ENCODE measurements at regions not wholly inside any gene's neighbourhood (a gene's known extent, or its start where the extent isn't known, plus 50 kb on each side); places are given as distances from the start of the nearest gene placed in this dataset.

DNA sequence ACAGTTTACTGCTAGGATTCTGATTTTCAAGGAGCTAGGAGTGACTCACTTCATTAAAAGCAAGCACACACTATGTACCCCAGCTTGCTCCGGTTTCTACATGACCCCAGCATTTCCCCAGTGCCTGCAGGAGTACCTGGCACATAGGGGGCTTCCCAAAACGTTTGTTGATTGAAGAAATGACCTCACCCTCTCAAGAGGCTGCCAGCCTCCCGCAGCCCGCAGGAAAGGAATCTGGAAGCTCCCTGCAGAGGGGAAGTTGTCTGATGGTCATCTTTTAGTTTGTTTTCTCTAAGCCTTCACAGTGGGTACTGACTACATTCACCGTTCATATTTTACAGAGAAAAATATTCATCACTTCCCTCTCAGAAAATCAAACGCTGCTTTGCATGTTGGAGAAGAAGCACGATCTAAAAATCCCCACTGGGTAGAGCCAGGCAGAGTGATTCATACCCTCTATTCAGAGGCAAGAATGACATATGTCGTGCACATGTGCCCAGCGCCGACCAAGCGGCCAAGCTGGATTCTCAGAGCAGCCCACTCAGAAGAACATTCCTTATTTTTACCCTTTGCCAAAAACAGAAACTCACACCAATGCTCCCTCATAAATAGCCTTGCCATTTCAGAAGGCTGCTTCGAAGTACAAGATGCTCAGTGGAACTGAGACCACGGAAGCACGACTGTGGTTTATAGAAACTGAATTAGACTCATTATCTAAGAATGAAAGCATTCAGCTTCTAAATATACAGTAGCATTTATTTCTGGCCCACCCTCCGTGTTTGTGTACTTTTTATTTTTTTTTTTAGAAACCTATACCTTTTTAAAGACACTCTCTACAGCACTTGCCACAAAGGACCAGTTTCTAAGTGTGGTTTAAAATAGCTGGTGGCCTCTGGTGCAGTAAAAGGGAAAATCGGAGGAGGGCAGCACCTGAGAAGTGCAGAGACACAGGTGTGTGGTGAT, 143.2 kb downstream of the MIS18A start:
- CTCF ChIA-PET, result no interaction called here
- BruUV-seq (replicated peaks), result no TSS peak
- Mint-ChIP-seq H3K27ac (ENCODE audit: unreplicated experiment) (no peak overlapping the region), H3K4me3 (ENCODE audit: low read depth, unreplicated experiment) (no peak overlapping the region), H3K27me3 (ENCODE audit: unreplicated experiment) (peaks cover 92% of the 10 kb centered on the region), H3K9me3 (ENCODE audit: low read depth, unreplicated experiment) (no peaks in the 10 kb centered on the region), H3K36me3 (ENCODE audit: insufficient read depth, unreplicated experiment) (no peaks in the 10 kb centered on the region), H3K4me1 (ENCODE audit: low read depth, unreplicated experiment) (no peaks in the 10 kb centered on the region)
- intact Hi-C loops (cut with micrococcal nuclease; ENCODE audit: unreplicated experiment), result no loop called here
- TF ChIP-seq, protein P1, sequence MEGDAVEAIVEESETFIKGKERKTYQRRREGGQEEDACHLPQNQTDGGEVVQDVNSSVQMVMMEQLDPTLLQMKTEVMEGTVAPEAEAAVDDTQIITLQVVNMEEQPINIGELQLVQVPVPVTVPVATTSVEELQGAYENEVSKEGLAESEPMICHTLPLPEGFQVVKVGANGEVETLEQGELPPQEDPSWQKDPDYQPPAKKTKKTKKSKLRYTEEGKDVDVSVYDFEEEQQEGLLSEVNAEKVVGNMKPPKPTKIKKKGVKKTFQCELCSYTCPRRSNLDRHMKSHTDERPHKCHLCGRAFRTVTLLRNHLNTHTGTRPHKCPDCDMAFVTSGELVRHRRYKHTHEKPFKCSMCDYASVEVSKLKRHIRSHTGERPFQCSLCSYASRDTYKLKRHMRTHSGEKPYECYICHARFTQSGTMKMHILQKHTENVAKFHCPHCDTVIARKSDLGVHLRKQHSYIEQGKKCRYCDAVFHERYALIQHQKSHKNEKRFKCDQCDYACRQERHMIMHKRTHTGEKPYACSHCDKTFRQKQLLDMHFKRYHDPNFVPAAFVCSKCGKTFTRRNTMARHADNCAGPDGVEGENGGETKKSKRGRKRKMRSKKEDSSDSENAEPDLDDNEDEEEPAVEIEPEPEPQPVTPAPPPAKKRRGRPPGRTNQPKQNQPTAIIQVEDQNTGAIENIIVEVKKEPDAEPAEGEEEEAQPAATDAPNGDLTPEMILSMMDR (IDR thresholded peaks at IDR 0.05; ENCODE audit: unreplicated experiment), result no peak
- DNase-seq, result no peak

DNA sequence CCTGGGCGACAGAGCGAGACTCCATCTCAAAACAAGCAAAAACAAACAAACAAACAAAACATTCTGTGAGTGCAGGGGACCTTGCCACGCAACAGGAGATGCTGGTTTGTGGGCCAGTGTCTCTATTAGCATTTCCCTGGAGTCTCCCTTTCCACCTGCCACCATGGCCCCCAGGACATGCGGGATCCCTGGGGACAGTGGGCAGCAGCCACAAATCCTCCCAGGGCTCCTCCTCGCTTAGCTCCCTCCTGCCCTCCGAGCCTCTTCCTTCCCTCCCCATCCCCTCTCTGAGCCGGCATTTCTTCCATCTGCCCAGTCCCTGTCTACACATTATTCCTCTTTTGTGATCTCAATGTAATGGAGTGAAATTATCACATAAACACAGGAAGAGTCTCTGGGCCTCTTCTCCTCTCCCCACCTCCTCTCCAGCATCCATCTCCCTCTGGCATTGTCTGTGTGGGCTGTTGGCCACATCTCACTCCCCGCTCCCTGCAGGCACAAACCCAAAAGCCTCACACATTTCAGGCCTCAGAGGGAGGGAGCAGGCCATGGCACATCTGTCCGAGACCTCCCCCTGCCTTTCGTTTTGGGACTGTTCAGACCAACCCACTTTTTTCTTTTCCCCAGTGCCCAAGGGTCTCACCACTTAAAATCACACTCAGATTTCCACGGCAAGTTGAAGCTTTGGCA, 144.3 kb downstream of the MIS18A start:
- Mint-ChIP-seq H3K9me3 (ENCODE audit: low read depth, unreplicated experiment) (no peaks in the 10 kb centered on the region), H3K4me1 (ENCODE audit: low read depth, unreplicated experiment) (no peaks in the 10 kb centered on the region), H3K36me3 (ENCODE audit: insufficient read depth, unreplicated experiment) (no peaks in the 10 kb centered on the region), H3K4me3 (ENCODE audit: low read depth, unreplicated experiment) (no peak overlapping the region), H3K27me3 (ENCODE audit: unreplicated experiment) (peaks cover 83% of the 10 kb centered on the region), H3K27ac (ENCODE audit: unreplicated experiment) (no peak overlapping the region)
- BruUV-seq (replicated peaks), result no TSS peak
- DNase-seq, result no peak
- intact Hi-C loops (cut with micrococcal nuclease; ENCODE audit: unreplicated experiment), result no loop called here
- CTCF ChIA-PET, result no interaction called here
- TF ChIP-seq, protein P1 (IDR thresholded peaks at IDR 0.05; ENCODE audit: unreplicated experiment), result no peak

DNA sequence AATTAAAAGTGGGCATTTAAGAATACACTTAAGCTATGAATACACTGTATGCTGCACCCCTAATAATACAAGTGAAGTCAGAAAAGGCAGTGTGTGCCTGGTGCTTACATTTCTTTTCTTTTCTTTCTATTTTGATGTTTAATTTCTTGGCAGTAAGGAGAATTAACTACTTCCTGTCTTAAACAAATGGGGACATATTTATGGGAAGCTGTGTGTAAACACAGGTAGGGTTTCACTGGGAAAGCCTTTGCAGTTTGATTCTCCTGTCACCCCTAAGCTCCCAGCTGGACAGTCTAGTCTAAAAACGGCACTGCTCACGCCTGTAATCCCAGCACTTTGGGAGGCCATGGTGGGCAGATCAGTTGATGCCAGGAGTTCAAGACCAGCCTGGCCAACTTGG, 146.0 kb downstream of the MIS18A start:
- CTCF ChIA-PET, result interaction anchor here (0.5 to 0.6 kb wide), 2 partner anchors 199 to 741 kb away, joined by 5 to 6 read pairs; no protein-coding TSS in a partner anchor
- no TSS peak for BruUV-seq (replicated peaks)
- no peak overlapping the region for H3K27ac Mint-ChIP-seq (ENCODE audit: unreplicated experiment)
- intact Hi-C loops (cut with micrococcal nuclease; ENCODE audit: unreplicated experiment), result no loop called here
- no peak for DNase-seq
- H3K9me3 Mint-ChIP-seq (ENCODE audit: low read depth, unreplicated experiment), result no peaks in the 10 kb centered on the region
- peaks cover 66% of the 10 kb centered on the region for H3K27me3 Mint-ChIP-seq (ENCODE audit: unreplicated experiment)
- H3K4me3 Mint-ChIP-seq (ENCODE audit: low read depth, unreplicated experiment), result no peak overlapping the region
- H3K36me3 Mint-ChIP-seq (ENCODE audit: insufficient read depth, unreplicated experiment), result no peaks in the 10 kb centered on the region
- TF ChIP-seq, protein P1 (IDR thresholded peaks at IDR 0.05; ENCODE audit: unreplicated experiment), result no peak
- no peaks in the 10 kb centered on the region for H3K4me1 Mint-ChIP-seq (ENCODE audit: low read depth, unreplicated experiment)

GRCh38 chr21:32132409-32132808, 146.4 kb downstream of the MIS18A start:
- peaks cover 62% of the 10 kb centered on the region for H3K27me3 Mint-ChIP-seq (ENCODE audit: unreplicated experiment)
- H3K4me3 Mint-ChIP-seq (ENCODE audit: low read depth, unreplicated experiment), result no peak overlapping the region
- no peaks in the 10 kb centered on the region for H3K36me3 Mint-ChIP-seq (ENCODE audit: insufficient read depth, unreplicated experiment)
- H3K9me3 Mint-ChIP-seq (ENCODE audit: low read depth, unreplicated experiment), result no peaks in the 10 kb centered on the region
- H3K27ac Mint-ChIP-seq (ENCODE audit: unreplicated experiment), result no peak overlapping the region
- no peak for DNase-seq
- CTCF ChIA-PET, result interaction anchor here (0.5 to 0.6 kb wide), 2 partner anchors 199 to 740 kb away, joined by 5 to 6 read pairs; no protein-coding TSS in a partner anchor
- TF ChIP-seq, protein P1 (IDR thresholded peaks at IDR 0.05; ENCODE audit: unreplicated experiment), result no peak
- no peaks in the 10 kb centered on the region for H3K4me1 Mint-ChIP-seq (ENCODE audit: low read depth, unreplicated experiment)
- intact Hi-C loops (cut with micrococcal nuclease; ENCODE audit: unreplicated experiment), result no loop called here
- no TSS peak for BruUV-seq (replicated peaks)
